ENCODE measurements at regions not wholly inside any gene's neighbourhood (a gene's known extent, or its start where the extent isn't known, plus 50 kb on each side); places are given as distances from the start of the nearest gene placed in this dataset.

DNA sequence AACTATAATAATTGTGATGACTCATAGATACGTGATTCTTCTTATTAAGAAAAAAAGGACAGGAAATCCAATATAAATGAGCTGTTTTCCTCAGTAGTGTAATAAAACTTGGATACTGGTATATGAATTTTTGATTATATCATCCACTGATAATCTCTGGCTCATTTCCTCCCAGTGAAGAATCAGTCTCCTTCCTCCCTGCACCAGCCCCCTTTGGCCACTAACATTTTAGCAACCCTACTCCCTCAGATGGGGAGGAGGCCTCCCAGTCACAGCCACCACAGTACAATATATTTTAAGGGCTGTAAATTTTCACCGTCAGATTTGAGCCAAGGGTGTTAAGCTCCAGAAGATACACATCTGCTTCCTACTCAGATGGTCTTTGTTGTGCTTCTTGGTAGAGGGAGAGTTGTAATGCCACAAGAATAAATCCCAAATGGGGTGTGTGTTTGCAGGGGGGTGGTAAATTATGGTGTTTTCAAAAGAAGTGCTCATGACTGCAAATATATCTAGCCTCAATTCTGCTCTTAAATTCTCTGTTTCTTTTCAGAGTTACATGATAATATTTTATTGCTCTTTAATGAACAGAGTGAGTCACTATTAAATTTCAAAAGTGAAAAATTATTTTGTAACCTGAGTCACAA is 153.5 kb downstream of the HLX start:
- DNase-seq (ENCODE audit: low read depth, low spot score) (peak; percentile 91), FAIRE-seq (peak; percentile 63)
- H3K4me1 ChIP-seq (ENCODE audit: control insufficient read depth, extremely low read depth, insufficient read depth, low read length): peaks cover 48% of the 10 kb centered on the region
- no peaks in the 10 kb centered on the region for H3K79me2 ChIP-seq (ENCODE audit: control insufficient read depth, insufficient read depth, low read length)
- H3K27me3 ChIP-seq (ENCODE audit: control insufficient read depth in 2 of 2, insufficient read depth in 2 of 2, low read length in 2 of 2): no peaks in the 10 kb centered on the region
- TF ChIP-seq POLR2AphosphoS5 (IDR thresholded peaks at IDR 0.05; ENCODE audit: insufficient read depth, low read depth, low read length) (peak; percentile 67), GATA2 (IDR thresholded peaks at IDR 0.05; ENCODE audit: insufficient read depth, insufficient read length, low read depth, low read length) (peak; percentile 99), JUN (IDR thresholded peaks at IDR 0.05; ENCODE audit: borderline replicate concordance, insufficient read depth, insufficient read length, low read depth) (peak; percentile 94), FOS (IDR thresholded peaks at IDR 0.05; ENCODE audit: borderline replicate concordance, insufficient read depth, low read length) (peak; percentile 96), POLR2A (IDR thresholded peaks at IDR 0.05; ENCODE audit: low read depth, low read length) (peak; percentile 16), EZH2 (IDR thresholded peaks at IDR 0.05; ENCODE audit: borderline replicate concordance, low read depth, low read length, severe bottlenecking) (no peak), MYC (IDR thresholded peaks at IDR 0.05; ENCODE audit: low read depth, low read length) (no peak)
- TF ChIP-seq, protein P1, sequence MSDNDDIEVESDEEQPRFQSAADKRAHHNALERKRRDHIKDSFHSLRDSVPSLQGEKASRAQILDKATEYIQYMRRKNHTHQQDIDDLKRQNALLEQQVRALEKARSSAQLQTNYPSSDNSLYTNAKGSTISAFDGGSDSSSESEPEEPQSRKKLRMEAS (IDR thresholded peaks at IDR 0.05; ENCODE audit: insufficient read depth, insufficient read length): no peak
- TF ChIP-seq, protein P2, sequence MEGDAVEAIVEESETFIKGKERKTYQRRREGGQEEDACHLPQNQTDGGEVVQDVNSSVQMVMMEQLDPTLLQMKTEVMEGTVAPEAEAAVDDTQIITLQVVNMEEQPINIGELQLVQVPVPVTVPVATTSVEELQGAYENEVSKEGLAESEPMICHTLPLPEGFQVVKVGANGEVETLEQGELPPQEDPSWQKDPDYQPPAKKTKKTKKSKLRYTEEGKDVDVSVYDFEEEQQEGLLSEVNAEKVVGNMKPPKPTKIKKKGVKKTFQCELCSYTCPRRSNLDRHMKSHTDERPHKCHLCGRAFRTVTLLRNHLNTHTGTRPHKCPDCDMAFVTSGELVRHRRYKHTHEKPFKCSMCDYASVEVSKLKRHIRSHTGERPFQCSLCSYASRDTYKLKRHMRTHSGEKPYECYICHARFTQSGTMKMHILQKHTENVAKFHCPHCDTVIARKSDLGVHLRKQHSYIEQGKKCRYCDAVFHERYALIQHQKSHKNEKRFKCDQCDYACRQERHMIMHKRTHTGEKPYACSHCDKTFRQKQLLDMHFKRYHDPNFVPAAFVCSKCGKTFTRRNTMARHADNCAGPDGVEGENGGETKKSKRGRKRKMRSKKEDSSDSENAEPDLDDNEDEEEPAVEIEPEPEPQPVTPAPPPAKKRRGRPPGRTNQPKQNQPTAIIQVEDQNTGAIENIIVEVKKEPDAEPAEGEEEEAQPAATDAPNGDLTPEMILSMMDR (IDR thresholded peaks at IDR 0.05; ENCODE audit: extremely low read depth in 1 of 2, insufficient read depth in 1 of 2, low read depth in 1 of 2, low read length in 2 of 2): no peak
- H3K4me2 ChIP-seq (ENCODE audit: insufficient read depth, low read length): peak overlapping the region; percentile 43
- CTCF ChIA-PET: interaction anchor here (0.7 to 4.5 kb wide), 14 partner anchors 9 to 403 kb away, joined by 3 to 39 read pairs (median 4); partner anchors contain the start of gene HLX
- H3K36me3 ChIP-seq (ENCODE audit: control insufficient read depth in 2 of 2, extremely low read depth in 1 of 2, insufficient read depth in 2 of 2, low read length in 2 of 2): no peaks in the 10 kb centered on the region
- TSS peak; percentile 92 for BruUV-seq (replicated peaks)
- dilution Hi-C loops (cut with MboI; ENCODE audit: extremely low pct_ligation_motif_present, low sequenced_read_pairs): no loop called here
- no peaks in the 10 kb centered on the region for H4K20me1 ChIP-seq (replicated peaks; ENCODE audit: control insufficient read depth, extremely low read depth, insufficient read depth, low read length)
- H3K9me3 ChIP-seq (replicated peaks; ENCODE audit: control insufficient read depth, insufficient read depth, low read length): no peaks in the 10 kb centered on the region
- peak overlapping the region; percentile 55 for H3K9ac ChIP-seq (replicated peaks; ENCODE audit: extremely low read depth, insufficient read depth, low read length)
- H3K9me1 ChIP-seq (replicated peaks; ENCODE audit: control insufficient read depth, extremely low read depth, insufficient read depth, low read length): no peaks in the 10 kb centered on the region
- H3K4me3 ChIP-seq (replicated peaks in 1 of 3; ENCODE audit: insufficient read depth in 1 of 3, low read depth in 1 of 3, low read length in 3 of 3): no peak overlapping the region
- POLR2A ChIA-PET: no interaction called here
- H2AFZ ChIP-seq (ENCODE audit: low read depth, low read length): no peak overlapping the region
- peak overlapping the region; percentile 89 for H3K27ac ChIP-seq (ENCODE audit: insufficient read depth, low read depth, low read length)
- intact Hi-C loops (cut with micrococcal nuclease): loop anchor here (1.0 to 10.0 kb wide), 14 partner anchors 42 to 795 kb away; partner anchors contain the start of gene DUSP10
